HCT116 (cell line): ENCODE measurements at regions not wholly inside any gene's neighbourhood (a gene's known extent, or its start where the extent isn't known, plus 50 kb on each side); places are given as distances from the start of the nearest gene placed in this dataset.
"Not testable (repeated sequence)": the region's sequence is repeated elsewhere in the genome, so short reads cannot be mapped to it uniquely, and the experiment has no call there.

ENCODE experiments used
- EZH2 ChIP-seq: fragments of 200-600 bp; sonication (generic); IDR thresholded peaks from 2 replicates; pipeline ENCODE4 v1.6.1; 2017; ENCODE audit warnings: antibody characterized with exemption, mixed run types
- RAD21 ChIP-seq: IDR thresholded peaks from 2 replicates; pipeline ENCODE4 v1.6.1; 2012; ENCODE audit warnings: low read depth, mild to moderate bottlenecking
- ZNF274 ChIP-seq: fragments of 200-500 bp; sonication (Bioruptor generic); IDR thresholded peaks from 2 replicates; pipeline ENCODE4 v1.6.1; 2014; ENCODE audit warnings: mild to moderate bottlenecking, low read depth, low read length, inconsistent platforms
- TF ChIP-seq, protein P1 (sequence below), 3 experiments: fragments of 200-600 bp in 1 of 3; sonication (generic) in 1 of 3; IDR thresholded peaks in 2 of 3; conservative IDR thresholded peaks in 1 of 3; 2 replicates each; pipeline ENCODE4 v1.5.1; 2012 to 2017; ENCODE audit warnings: low read depth in 2 of 3, low read length in 2 of 3, antibody characterized with exemption in 1 of 3, borderline replicate concordance in 1 of 3, control low read depth in 1 of 3, mild to moderate bottlenecking in 1 of 3, mixed read lengths in 1 of 3, mixed run types in 1 of 3, moderate library complexity in 1 of 3; ENCODE audit not compliant: insufficient read depth in 1 of 3
- TF ChIP-seq, protein P2 (sequence below): IDR thresholded peaks from 2 replicates; pipeline ENCODE4 v1.6.1; 2012; ENCODE audit warnings: low read depth
- TF ChIP-seq, protein P3 (sequence below): IDR thresholded peaks from 2 replicates; pipeline ENCODE4 v1.6.1; 2012

DNA sequence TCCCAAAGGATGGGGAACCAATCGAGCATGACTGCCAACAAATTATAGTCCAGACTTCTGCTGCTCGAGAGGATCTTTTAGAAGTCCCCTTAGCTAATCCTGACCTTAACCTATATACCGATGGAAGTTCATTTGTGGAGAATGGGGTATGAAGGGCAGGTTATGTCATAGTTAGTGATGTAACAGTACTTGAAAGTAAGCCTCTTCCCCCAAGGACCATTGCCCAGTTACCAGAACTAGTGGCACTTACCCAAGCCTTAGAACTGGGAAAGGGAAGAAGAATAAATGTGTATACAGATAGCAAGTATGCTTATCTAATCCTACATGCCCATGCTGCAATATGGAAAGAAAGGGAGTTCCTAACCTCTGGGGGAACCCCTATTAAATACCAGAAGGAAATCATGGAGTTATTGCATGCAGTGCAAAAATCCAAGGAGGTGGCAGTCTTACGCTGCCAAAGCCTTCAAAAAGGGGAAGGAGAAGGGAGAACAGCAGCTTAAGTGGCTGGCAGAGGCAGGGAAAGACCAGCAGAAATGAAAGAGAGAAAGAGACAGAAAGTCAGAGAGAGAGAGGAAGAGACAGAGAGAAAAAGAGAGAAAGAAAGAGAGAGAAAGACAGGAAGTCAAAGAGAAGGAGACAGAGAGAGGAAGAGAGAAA lies 224.4 kb upstream of the SLC8A1 start:
- not testable (repeated sequence) for TF ChIP-seq EZH2, RAD21, ZNF274
- TF ChIP-seq, protein P1, sequence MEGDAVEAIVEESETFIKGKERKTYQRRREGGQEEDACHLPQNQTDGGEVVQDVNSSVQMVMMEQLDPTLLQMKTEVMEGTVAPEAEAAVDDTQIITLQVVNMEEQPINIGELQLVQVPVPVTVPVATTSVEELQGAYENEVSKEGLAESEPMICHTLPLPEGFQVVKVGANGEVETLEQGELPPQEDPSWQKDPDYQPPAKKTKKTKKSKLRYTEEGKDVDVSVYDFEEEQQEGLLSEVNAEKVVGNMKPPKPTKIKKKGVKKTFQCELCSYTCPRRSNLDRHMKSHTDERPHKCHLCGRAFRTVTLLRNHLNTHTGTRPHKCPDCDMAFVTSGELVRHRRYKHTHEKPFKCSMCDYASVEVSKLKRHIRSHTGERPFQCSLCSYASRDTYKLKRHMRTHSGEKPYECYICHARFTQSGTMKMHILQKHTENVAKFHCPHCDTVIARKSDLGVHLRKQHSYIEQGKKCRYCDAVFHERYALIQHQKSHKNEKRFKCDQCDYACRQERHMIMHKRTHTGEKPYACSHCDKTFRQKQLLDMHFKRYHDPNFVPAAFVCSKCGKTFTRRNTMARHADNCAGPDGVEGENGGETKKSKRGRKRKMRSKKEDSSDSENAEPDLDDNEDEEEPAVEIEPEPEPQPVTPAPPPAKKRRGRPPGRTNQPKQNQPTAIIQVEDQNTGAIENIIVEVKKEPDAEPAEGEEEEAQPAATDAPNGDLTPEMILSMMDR (IDR thresholded peaks at IDR 0.05 in 2 of 3, conservative IDR thresholded peaks at IDR 0.05 in 1 of 3; ENCODE audit: borderline replicate concordance in 1 of 3, insufficient read depth in 1 of 3, low read depth in 2 of 3, low read length in 2 of 3): not testable (repeated sequence)
- TF ChIP-seq, protein P2, sequence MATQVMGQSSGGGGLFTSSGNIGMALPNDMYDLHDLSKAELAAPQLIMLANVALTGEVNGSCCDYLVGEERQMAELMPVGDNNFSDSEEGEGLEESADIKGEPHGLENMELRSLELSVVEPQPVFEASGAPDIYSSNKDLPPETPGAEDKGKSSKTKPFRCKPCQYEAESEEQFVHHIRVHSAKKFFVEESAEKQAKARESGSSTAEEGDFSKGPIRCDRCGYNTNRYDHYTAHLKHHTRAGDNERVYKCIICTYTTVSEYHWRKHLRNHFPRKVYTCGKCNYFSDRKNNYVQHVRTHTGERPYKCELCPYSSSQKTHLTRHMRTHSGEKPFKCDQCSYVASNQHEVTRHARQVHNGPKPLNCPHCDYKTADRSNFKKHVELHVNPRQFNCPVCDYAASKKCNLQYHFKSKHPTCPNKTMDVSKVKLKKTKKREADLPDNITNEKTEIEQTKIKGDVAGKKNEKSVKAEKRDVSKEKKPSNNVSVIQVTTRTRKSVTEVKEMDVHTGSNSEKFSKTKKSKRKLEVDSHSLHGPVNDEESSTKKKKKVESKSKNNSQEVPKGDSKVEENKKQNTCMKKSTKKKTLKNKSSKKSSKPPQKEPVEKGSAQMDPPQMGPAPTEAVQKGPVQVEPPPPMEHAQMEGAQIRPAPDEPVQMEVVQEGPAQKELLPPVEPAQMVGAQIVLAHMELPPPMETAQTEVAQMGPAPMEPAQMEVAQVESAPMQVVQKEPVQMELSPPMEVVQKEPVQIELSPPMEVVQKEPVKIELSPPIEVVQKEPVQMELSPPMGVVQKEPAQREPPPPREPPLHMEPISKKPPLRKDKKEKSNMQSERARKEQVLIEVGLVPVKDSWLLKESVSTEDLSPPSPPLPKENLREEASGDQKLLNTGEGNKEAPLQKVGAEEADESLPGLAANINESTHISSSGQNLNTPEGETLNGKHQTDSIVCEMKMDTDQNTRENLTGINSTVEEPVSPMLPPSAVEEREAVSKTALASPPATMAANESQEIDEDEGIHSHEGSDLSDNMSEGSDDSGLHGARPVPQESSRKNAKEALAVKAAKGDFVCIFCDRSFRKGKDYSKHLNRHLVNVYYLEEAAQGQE: not testable (repeated sequence)
- TF ChIP-seq, protein P3, sequence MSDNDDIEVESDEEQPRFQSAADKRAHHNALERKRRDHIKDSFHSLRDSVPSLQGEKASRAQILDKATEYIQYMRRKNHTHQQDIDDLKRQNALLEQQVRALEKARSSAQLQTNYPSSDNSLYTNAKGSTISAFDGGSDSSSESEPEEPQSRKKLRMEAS: not testable (repeated sequence)
